ENCODE measurements at regions not wholly inside any gene's neighbourhood (a gene's known extent, or its start where the extent isn't known, plus 50 kb on each side); places are given as distances from the start of the nearest gene placed in this dataset.
A peak's percentile ranks its signal among the peaks of the same experiment; 100 is the strongest.

DNA sequence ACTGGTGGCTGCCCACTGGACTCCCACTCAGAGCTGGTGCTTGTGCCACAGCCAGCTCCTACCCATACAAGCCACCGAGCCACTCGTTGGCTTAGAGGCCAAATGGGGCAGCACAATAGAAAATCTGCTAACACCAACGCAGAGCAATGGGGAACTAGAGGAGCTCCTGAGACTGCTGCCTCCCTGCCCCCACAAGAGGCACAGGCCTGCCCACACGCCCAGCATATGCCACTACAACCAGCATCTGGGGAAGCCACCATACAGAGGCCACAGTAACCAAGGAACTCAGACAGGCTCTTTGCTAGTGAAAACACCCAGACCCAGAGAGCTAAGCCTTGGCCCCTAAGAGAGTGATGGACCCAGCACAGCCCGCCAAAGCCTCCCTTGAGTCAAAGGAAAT, 231.2 kb upstream of the RAB6C start:
- Histone ChIP-seq H3K36me3 (replicated peaks; ENCODE audit: low read depth, low read length) (no peaks in the 10 kb centered on the region), H3K4me2 (ENCODE audit: low read length) (no peak overlapping the region), H3K9ac (ENCODE audit: low read length) (no peak overlapping the region), H2AFZ (ENCODE audit: low read depth, low read length) (peak overlapping the region; percentile 63; the same call in 1 of the 2 replicates), H3K27me3 (ENCODE audit: low read depth, low read length) (no peaks in the 10 kb centered on the region), H4K20me1 (ENCODE audit: insufficient read depth, low read length) (no peaks in the 10 kb centered on the region), H3K27ac (ENCODE audit: low read length) (no peak overlapping the region), H3K79me2 (ENCODE audit: low read length) (no peaks in the 10 kb centered on the region), H3K4me1 (ENCODE audit: low read length) (peaks cover 27% of the 10 kb centered on the region), H3K9me3 (ENCODE audit: insufficient read depth, low read length) (0 out of 2 replicates have a peak, but pooled peaks cover 2% of the 10 kb centered on the region), H3K4me3 (ENCODE audit: low read length) (no peak overlapping the region)
- TF ChIP-seq, protein P1, sequence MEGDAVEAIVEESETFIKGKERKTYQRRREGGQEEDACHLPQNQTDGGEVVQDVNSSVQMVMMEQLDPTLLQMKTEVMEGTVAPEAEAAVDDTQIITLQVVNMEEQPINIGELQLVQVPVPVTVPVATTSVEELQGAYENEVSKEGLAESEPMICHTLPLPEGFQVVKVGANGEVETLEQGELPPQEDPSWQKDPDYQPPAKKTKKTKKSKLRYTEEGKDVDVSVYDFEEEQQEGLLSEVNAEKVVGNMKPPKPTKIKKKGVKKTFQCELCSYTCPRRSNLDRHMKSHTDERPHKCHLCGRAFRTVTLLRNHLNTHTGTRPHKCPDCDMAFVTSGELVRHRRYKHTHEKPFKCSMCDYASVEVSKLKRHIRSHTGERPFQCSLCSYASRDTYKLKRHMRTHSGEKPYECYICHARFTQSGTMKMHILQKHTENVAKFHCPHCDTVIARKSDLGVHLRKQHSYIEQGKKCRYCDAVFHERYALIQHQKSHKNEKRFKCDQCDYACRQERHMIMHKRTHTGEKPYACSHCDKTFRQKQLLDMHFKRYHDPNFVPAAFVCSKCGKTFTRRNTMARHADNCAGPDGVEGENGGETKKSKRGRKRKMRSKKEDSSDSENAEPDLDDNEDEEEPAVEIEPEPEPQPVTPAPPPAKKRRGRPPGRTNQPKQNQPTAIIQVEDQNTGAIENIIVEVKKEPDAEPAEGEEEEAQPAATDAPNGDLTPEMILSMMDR (IDR thresholded peaks at IDR 0.05; ENCODE audit: low read depth, low read length), result no peak
- no peak for TF ChIP-seq EZH2phosphoT487 (IDR thresholded peaks at IDR 0.05; ENCODE audit: low read depth)

DNA sequence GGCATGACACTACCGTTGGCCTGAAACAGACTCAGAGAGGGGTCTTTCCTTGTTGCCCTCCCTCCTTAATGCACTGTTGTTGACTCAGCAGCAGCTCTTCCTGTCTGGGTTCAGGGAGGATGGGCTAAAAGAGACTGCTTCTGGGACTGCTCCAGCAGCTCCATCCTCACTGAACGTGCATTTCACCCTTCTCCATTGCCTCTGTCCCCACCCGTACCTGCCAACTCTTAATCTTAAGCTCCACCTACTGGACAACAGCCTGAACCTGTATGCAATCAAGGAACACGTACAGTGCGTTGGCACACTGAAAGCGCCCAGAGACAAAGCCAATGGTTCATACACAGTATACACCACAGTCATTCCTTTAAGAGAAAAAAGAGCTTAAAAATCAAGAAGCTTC, 230.8 kb upstream of the RAB6C start:
- no peaks in the 10 kb centered on the region for H4K20me1 ChIP-seq (ENCODE audit: insufficient read depth, low read length)
- no peak overlapping the region for H3K4me2 ChIP-seq (ENCODE audit: low read length)
- no peaks in the 10 kb centered on the region for H3K79me2 ChIP-seq (ENCODE audit: low read length)
- H3K4me3 ChIP-seq (ENCODE audit: low read length), result no peak overlapping the region
- TF ChIP-seq EZH2phosphoT487 (IDR thresholded peaks at IDR 0.05; ENCODE audit: low read depth), result no peak
- TF ChIP-seq, protein P1 (IDR thresholded peaks at IDR 0.05; ENCODE audit: low read depth, low read length), result peak; percentile 52
- H3K27ac ChIP-seq (ENCODE audit: low read length), result no peak overlapping the region
- no peaks in the 10 kb centered on the region for H3K36me3 ChIP-seq (replicated peaks; ENCODE audit: low read depth, low read length)
- H2AFZ ChIP-seq (ENCODE audit: low read depth, low read length), result peak overlapping the region; percentile 63; the same call in 1 of the 2 replicates
- no peak overlapping the region for H3K9ac ChIP-seq (ENCODE audit: low read length)
- peaks cover 27% of the 10 kb centered on the region for H3K4me1 ChIP-seq (ENCODE audit: low read length)
- H3K9me3 ChIP-seq (ENCODE audit: insufficient read depth, low read length), result 0 out of 2 replicates have a peak, but pooled peaks cover 2% of the 10 kb centered on the region
- H3K27me3 ChIP-seq (ENCODE audit: low read depth, low read length), result no peaks in the 10 kb centered on the region

DNA sequence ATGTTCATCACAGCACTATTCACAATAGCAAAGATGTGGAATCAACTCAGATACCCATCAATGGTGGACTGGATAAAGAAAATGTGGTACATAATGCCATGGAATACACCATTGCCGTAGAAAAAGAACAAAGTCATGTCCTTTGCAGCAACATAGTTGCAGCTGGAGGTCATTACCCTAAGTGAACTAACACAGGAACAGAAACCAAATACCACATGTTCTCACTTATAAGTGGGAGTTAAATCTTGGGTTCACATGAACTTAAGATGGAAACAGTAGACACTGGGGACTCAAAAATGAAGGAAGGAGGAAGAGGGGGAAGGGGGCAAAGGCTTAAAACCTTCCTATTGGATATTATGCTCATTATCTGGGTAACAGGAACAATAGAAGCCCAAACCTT, 228.1 kb upstream of the RAB6C start:
- peak overlapping the region; percentile 36; the same call in 1 of the 2 replicates for H3K27ac ChIP-seq (ENCODE audit: low read length)
- H3K4me1 ChIP-seq (ENCODE audit: low read length), result peaks cover 27% of the 10 kb centered on the region
- H3K36me3 ChIP-seq (replicated peaks; ENCODE audit: low read depth, low read length), result no peaks in the 10 kb centered on the region
- no peak overlapping the region for H2AFZ ChIP-seq (ENCODE audit: low read depth, low read length)
- no peaks in the 10 kb centered on the region for H4K20me1 ChIP-seq (ENCODE audit: insufficient read depth, low read length)
- no peaks in the 10 kb centered on the region for H3K79me2 ChIP-seq (ENCODE audit: low read length)
- TF ChIP-seq, protein P1 (IDR thresholded peaks at IDR 0.05; ENCODE audit: low read depth, low read length), result no peak
- TF ChIP-seq EZH2phosphoT487 (IDR thresholded peaks at IDR 0.05; ENCODE audit: low read depth), result no peak
- H3K4me2 ChIP-seq (ENCODE audit: low read length), result peak overlapping the region; percentile 52
- peaks cover 2% of the 10 kb centered on the region; the same call in 1 of the 2 replicates for H3K27me3 ChIP-seq (ENCODE audit: low read depth, low read length)
- no peak overlapping the region for H3K4me3 ChIP-seq (ENCODE audit: low read length)
- H3K9me3 ChIP-seq (ENCODE audit: insufficient read depth, low read length), result 0 out of 2 replicates have a peak, but pooled peaks cover 2% of the 10 kb centered on the region
- H3K9ac ChIP-seq (ENCODE audit: low read length), result no peak overlapping the region

DNA sequence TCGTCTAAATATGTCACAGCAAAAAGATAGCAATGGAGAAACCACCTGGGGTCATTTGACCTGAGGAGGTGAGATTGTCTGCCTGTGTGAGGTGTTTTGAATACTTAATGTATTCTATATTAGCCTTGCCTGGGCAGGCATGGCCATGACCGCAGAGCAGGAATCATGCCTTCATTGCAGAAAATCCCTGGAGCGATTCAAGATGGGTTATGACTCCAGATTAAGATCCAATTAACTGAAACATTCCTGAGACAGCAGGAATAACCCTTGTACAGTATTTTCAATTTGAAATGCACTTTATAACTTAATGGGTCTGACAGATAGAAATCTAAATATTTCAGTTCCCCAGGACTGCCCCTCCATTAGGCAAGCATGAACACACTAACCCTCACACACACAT, 227.3 kb upstream of the RAB6C start:
- peak overlapping the region; percentile 31; the same call in 1 of the 2 replicates for H2AFZ ChIP-seq (ENCODE audit: low read depth, low read length)
- H3K4me3 ChIP-seq (ENCODE audit: low read length), result peak overlapping the region; percentile 19; the same call in 1 of the 2 replicates
- H3K4me2 ChIP-seq (ENCODE audit: low read length), result peak overlapping the region; percentile 52
- no peaks in the 10 kb centered on the region for H3K36me3 ChIP-seq (replicated peaks; ENCODE audit: low read depth, low read length)
- H3K27me3 ChIP-seq (ENCODE audit: low read depth, low read length), result peaks cover 3% of the 10 kb centered on the region; the same call in 1 of the 2 replicates
- H3K4me1 ChIP-seq (ENCODE audit: low read length), result peaks cover 27% of the 10 kb centered on the region
- peak overlapping the region; percentile 36 for H3K27ac ChIP-seq (ENCODE audit: low read length)
- TF ChIP-seq, protein P1 (IDR thresholded peaks at IDR 0.05; ENCODE audit: low read depth, low read length), result no peak
- TF ChIP-seq EZH2phosphoT487 (IDR thresholded peaks at IDR 0.05; ENCODE audit: low read depth), result no peak
- H3K9ac ChIP-seq (ENCODE audit: low read length), result no peak overlapping the region
- no peaks in the 10 kb centered on the region for H3K79me2 ChIP-seq (ENCODE audit: low read length)
- H4K20me1 ChIP-seq (ENCODE audit: insufficient read depth, low read length), result no peaks in the 10 kb centered on the region
- 0 out of 2 replicates have a peak, but pooled peaks cover 2% of the 10 kb centered on the region for H3K9me3 ChIP-seq (ENCODE audit: insufficient read depth, low read length)
